ENCODE measurements at regions not wholly inside any gene's neighbourhood (a gene's known extent, or its start where the extent isn't known, plus 50 kb on each side); places are given as distances from the start of the nearest gene placed in this dataset.

- TF ChIP-seq TAF1 (IDR thresholded peaks at IDR 0.05; ENCODE audit: low read depth): no peak
- TF ChIP-seq CTCF (IDR thresholded peaks at IDR 0.05; ENCODE audit: poor library complexity, severe bottlenecking): no peak
- TF ChIP-seq SMC3 (conservative IDR thresholded peaks at IDR 0.05; ENCODE audit: poor library complexity): no peak
- TF ChIP-seq EP300 (conservative IDR thresholded peaks at IDR 0.05; ENCODE audit: poor library complexity, severe bottlenecking): no peak
Measured at GRCh38 chr13:47718556-47718955, 282.5 kb downstream of the SUCLA2 start.

All from neural cell (in vitro differentiated cells).